Neural progenitor cell (in vitro differentiated cells): ENCODE measurements at regions not wholly inside any gene's neighbourhood (a gene's known extent, or its start where the extent isn't known, plus 50 kb on each side); places are given as distances from the start of the nearest gene placed in this dataset.

ENCODE experiments used
- CTCF ChIP-seq: fragments of 200-600 bp; sonication (generic); IDR thresholded peaks from 2 replicates; pipeline ENCODE4 v1.5.1; 2017; ENCODE audit warnings: antibody characterized with exemption, mild to moderate bottlenecking
- EZH2 ChIP-seq: fragments of 200-600 bp; sonication (generic); IDR thresholded peaks from 2 replicates; pipeline ENCODE4 v1.6.1; 2017; ENCODE audit warnings: antibody characterized with exemption, mild to moderate bottlenecking, moderate library complexity
- EZH2phosphoT487 ChIP-seq: fragments of 200-600 bp; sonication (generic); IDR thresholded peaks from 2 replicates; pipeline ENCODE4 v1.6.1; 2017; ENCODE audit warnings: antibody characterized with exemption

DNA sequence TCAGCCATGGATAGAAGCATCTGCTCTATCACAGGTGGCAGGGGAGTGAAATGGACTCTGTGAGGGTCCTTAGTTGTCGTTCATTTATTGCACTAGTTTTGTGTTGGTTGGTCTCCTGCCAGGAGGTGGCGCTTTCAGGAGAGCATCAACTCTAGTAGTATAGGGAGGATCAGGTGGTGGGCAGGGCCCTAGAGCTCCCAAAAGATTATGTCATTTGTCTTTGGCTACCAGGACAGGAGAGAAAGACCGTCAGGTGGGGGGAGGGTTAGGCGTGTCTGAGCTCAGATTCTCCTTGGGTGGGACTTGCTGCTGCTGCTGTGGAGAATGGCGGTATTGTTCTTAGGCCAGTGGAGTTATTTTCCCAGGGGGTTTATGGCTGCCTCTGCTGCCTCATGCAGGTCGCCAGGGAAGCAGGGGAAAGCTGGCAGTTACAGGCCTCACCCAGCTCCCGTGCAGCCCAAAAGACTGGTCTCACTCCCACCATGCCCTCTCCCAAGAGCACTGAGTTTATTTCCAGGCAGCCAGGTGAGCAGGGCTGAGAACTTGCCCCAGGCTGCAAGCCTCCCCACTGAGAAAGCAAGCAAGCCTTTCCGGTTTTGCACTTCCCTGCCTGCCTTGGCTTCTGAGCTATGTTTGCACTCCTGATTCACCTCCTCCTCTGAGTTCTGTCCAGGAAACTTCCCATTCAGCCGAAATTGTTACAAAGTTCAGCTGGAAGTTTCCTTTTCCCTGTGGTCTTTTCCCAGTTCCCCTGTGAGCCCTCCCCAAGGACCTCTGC, 317.3 kb downstream of the TAF11L14 start:
- TF ChIP-seq CTCF (peak; percentile 53), EZH2 (no peak), EZH2phosphoT487 (no peak)
